HG03066 (cell line): ENCODE measurements at regions not wholly inside any gene's neighbourhood (a gene's known extent, or its start where the extent isn't known, plus 50 kb on each side); places are given as distances from the start of the nearest gene placed in this dataset.
"Not testable (repeated sequence)": the region's sequence is repeated elsewhere in the genome, so short reads cannot be mapped to it uniquely, and the experiment has no call there.

ENCODE experiments used
- ATAC-seq: cut with Tn5 transposase; IDR thresholded peaks from one replicate; pipeline ENCODE4 v1.9.1; 2021; ENCODE audit warnings: low read depth; ENCODE audit not compliant: unreplicated experiment

DNA sequence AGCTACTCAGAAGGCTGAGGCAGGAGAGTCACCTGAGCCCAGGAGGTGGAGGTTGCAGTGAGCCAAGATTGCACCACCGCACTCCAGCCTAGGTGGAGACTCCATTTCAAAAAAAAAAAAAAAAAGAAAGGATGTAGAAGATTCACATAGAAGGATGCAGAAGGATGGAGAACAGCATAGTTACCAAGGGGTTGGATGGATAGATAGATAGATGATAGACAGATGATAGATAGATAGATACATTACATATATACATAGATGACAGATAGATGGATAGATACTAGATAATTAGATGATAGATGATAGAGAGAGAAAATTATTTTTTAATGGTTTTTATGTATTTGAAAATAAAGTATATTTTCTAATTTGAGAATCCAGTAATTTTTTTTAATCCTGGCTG is 160.7 kb upstream of the ARID1B start:
- ATAC-seq: no peak

DNA sequence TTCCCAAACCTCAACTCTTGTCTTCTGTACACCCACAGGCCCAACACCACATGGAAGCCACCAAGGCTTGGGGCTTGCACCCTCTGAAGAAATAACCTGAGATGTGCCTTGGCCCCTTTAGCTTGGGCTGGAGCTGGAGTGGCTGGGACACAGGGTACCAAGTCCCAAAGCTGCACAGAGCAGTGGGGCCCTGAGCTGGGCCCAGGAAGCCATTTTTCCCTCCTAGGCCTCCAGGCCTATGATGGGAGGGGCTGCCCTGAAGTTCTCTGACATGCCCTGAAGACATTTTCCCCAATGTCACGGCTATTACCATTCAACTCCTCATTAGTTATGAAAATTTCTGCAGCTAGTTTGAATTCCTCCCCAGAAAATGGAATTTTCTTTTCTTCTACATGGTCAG is 163.2 kb upstream of the ARID1B start:
- no peak for ATAC-seq

DNA sequence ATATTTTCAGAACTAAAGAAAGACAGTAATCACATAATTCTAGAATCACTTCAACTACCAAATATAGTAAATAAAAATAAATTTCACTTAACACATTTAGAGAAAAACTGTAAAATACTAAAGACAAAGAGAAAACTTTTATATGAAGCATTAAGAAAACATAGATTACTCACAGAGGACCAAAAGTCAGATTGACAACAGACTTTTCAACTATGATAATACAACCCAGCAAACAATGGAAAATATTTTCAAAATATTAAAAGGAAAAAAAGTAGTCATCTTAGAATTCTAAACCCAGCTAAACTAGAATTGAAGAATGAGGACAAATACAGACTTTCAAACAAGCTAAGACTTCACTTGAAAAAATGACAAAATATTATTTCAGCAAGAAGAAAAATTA is 164.8 kb upstream of the ARID1B start:
- ATAC-seq: no peak

DNA sequence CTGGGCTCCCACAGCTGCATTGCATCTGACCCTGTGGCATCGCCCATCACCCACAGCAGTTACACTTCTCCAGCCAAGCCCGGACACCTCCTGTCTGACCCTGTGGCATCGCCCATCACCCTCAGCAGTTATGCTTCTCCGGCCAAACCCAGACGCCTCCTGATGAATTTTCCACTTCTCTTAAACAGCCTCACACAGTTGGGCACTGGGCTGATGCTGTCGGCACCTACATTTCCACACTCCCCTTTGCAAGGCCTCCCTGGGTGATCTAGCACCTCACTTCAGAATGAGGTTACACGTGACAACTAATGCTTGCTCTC is 175.2 kb upstream of the ARID1B start:
- no peak for ATAC-seq

DNA sequence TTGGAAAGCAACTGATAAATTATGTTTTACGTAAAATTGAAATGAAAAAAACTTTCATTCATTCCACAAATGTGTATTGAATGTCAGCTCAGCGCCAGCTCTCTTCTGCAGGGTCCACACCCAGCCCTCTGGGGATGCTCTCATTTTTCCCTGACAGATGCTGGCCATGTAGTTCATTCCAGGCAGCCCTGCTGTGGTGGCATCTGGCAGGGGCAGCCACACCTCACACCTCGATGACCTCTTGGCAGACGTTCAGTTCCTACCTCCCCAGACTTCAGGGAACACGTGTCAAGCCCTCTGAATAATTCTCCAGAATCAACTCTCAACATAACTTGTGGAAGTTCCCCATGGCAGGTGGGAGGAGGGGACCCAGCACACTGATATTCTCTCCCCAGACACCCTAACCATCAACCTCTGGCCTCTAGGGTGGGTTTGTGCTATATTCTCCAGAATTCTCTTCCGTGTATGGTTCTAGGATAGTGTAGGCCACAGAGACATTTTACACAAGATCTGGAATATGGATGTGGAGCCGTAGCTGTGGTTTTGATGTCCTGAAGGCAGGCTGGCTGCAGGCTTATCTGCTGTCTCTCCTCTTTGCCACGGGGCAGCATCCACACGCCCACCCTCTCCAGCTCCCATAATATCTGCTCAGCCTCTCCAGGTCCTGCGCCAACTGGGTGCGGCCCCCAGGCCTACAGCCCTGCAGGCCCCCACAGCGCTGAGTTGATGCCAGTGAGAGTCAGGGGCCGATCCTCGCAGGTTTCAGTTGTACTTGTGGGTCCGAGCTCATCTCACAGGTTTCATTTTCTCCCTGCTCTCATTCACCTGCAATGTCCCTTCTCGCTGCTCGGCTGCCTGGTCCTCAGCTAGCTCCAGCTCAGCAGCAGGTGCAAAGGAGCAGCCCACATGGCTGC is 175.8 kb upstream of the ARID1B start:
- no peak for ATAC-seq

DNA sequence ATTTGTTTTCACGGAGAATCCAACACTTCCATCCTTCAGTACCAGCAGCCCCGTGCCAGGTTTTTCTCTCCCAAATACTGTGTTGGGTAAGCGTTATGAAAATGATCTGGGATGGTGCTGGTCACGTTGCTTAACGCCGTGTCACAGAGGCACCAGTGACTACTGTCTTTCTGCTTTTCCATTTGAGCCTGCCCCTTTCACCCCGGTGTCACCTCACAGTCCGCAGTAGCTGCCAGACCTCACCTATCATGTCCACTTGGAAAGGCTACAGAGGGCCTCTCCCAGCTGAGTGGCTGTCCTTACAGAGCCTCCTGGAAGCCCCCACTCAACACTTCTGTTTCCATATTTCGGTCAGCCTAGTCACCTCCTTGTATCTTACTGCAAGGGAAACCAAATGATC is 176.5 kb upstream of the ARID1B start:
- no peak for ATAC-seq

DNA sequence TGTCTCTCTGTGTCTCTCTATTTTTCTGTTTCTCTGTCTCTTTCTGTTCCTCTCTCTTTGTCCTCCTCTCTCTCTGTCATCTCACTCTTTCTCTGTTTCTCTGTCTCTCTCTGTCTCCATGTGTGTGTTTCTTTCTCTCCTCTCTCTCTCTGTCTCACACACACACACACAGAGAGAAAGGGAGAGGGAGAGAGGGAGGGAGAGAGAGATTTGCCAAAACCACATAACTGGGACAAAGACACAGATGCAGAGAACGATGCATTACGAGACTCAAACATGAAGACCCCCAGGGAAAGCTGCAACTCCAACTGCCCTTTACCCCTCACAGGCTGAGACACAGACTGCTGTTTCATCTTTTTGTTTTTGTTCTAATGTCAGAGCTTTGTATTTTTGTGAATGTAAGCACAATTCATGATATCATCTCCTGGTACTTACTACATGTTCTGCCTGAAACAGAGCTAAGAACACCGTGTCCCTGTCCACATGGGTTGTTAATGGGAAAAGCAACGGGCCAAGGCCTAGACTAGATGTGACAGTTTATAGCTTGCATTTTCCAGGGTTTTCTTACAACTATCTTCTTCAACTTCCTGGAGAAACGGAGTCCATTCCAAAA is 177.1 kb upstream of the ARID1B start:
- ATAC-seq: no peak

DNA sequence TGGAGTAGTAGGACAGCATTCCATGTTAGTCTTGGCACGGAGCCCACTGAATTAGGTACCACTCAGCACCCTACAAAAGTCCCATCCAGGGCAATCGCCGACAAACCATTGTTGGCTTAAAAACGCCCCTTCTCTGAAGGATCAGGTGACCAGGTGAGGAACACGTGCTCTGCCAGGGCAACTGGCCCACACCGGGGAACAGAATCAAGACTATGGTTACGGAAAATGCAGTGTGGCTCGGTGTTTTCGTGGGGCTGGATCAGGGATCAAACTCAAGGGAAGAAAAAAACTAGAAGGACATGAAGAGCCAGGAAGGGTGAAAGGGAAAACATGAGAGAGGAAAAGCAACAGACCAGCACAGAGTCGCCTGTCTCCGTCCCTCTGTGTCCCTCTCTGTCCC is 177.8 kb upstream of the ARID1B start:
- ATAC-seq: no peak

DNA sequence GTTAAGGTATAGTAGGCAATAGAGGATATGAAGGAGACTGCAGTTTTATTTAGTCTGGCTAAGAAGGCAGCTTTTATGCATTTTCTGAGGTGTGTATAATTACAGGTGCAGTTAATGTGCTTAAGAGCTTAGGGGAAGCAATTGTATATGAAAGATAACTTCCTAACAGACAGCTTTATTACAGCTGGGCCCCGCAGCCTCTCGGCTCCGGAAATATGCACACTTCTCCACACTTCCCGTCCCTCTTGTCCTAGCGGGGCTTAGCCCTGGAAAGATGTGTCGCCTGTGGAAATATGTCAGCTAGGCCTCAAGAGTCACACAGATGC is 178.4 kb upstream of the ARID1B start:
- ATAC-seq: no peak

DNA sequence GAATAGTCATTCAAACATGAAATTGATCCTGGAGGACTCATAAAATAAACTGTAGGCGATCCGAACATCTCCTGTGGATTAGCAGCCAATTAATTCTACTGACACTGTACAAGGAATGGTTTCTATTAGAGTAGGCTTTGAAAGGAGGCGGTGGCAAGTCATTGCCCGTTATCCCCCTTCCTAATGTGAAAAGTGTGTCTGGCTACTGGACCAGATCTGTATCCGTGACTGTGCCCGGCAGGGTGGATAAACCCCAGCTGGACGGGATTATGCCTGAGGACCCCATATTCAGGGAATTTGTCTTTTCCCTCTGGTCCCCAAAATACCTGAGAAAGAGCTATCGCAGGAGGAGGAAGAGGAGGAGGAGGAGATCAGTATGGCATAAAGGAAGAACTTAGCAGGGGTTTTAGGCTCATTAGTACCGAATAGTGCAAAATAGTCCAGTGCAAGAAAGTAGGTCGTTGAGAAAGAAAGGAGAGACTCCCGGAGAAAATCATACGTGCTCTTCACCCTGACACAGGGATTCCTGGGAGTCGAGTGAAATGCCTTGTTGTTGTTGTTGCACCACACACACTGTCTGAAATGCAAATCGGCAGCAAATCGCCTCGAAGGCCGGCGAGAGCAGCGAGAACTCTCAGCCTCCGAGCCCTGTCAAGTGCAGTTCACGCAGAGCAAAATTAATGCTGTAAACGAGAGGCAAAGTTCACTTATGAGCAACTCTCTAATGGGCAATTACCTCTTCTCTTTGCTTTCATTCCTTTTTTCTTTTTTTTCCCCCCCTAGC is 178.9 kb upstream of the ARID1B start:
- ATAC-seq: no peak

DNA sequence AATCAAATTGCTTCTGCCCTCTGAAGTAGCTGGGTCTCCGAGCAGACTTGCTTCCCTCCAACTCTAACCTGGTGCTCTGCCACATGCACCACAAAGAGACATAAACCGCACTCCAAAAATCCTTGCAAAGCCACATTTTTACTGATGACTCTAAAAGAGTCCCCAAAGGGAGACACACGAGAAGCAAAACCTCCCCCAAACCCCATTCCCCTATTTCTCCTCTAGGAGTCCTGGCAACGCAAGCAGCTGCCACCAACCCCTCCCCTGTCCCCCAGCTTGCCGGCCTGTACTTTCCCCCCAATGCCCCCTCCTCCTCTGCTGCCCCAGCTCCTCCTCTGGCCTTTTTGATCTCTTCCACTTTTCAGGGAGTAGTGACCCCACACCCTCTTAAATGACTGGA is 180.1 kb upstream of the ARID1B start:
- ATAC-seq: no peak

DNA sequence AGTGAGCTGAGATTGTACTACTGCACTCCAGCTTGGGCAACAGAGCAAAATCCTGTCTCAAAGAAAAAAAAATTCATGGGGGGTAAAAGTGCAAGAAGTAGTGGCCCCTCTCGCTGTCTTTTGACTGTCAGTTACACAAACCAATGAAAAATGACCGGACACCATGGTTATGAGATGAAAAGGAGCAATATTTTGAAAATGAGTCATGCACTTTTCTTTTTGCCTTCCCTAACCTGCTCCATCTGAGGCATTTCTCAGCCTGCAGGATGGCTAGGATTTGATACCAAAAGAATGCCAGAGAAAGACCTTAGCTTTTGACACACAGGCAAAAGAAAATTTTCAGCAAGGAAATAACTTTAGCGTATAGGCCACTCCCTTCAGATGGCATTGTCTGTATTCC is 181.7 kb upstream of the ARID1B start:
- ATAC-seq: no peak

DNA sequence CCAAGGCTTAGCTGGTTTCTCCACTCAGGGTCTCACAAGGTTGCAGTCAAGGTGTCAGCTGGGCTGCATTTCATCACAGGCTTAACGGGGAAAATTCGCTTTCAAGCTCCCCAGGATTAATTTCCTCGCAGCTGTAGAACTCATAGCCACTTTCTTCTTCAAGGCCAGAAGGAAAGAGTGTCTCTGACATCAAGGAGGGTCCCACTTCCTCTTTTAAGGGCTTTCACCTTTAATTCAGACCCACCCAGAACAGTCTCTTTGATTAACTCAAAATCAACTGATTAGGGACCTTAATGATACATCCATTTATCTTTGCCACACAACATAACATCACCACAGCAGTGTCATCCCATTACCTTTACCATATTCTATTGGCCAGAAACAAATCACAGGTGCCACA is 183.3 kb upstream of the ARID1B start:
- no peak for ATAC-seq

DNA sequence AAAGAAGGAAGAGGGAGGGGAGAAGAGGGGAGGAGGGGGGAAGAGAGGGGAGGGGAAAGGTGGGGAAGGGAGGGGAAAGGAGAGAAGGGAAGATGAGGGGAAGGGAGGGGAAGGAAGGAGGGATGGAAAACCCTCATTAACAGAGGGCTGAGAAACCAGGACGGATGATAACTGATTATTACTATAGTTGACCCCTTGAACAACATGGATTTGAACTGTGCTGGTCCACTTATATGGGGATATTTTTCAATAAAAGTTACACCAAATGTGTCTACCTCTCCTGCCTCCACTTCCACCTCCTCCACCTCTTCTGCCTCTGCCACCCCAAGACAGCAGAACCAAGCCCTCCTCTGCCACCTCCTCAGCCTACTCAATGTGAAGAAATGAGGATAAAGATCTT is 184.1 kb upstream of the ARID1B start:
- no peak for ATAC-seq

DNA sequence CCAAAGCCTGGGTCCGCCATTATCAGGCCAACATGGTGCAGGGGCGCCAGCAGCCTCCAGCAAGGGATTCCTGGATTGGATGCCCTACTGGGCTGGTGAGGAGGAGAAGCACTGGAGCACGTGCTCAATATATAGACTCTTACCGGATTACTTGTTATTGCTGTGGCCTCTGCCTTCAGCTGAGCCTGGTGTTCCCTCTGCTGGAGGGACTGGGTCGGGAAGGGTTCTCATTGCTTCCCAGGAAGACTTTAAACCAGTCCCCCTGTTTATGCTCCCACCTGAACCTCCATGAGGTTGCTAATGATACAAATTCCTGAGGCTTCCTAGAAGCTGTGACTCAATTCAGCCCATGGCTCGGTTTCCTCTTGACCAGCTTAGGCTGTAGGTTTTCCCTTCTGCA is 186.7 kb upstream of the ARID1B start:
- no peak for ATAC-seq

DNA sequence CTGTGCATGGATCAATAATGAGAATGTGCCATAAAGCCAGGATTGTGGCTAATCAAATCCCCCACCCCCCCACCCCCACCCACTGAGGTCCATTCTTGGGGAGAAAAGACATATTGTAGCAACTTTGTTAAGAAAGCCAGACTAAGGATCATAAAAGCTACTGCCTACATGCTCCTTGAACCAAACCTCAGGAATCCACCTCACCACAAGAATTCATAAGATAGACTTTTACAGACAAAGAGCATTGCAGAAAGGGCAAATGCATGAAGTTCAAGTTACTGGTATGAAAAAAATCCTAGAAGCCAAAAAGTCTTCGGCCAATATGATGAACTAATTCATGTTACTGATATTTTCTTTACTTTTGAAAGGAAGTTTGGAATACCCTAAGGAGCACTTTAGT is 187.9 kb upstream of the ARID1B start:
- ATAC-seq: no peak

DNA sequence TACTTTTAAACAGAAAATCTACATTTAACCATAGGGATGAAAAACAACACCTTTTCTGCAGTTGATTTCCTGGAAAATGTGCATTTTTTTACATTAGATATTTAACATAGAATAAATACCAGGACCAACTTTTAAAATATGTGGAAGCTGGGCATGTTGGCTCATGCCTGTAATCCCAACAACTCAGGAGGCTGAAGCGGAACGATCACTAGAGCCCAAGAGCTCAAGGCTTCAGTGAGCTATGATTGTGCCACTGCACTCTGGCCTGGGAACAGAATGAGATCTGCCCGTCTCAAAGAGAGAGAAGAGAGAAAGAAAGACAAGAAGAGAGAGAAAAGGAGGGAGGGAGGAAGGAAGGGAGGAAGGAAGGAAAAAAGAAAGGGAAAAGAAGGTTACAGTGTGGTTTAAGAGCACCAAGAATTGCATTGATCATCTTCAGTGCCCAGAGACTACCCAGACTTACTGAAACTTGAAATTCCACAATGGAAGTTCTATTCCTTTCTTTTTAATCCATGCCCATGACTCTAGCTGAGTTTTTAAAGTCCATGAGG is 189.4 kb upstream of the ARID1B start:
- no peak for ATAC-seq

DNA sequence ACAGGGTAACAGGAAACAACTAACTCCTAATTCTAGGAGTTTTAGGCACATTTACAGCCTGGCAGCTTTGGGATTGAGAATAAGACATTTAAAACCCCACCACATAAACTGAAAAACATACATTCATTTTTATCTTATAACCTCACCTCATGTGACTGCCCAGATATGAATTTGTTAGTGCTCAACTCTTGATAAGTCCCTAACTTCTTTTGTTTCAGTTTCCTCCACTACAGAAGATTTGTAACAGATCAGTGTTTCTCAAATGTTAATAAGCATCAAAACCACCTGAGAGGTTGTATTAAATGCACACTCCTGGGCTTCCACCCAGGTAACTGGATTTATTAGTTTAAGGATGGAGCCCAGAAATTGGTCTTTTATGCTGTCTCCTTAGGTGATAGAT is 190.1 kb upstream of the ARID1B start:
- ATAC-seq: no peak

DNA sequence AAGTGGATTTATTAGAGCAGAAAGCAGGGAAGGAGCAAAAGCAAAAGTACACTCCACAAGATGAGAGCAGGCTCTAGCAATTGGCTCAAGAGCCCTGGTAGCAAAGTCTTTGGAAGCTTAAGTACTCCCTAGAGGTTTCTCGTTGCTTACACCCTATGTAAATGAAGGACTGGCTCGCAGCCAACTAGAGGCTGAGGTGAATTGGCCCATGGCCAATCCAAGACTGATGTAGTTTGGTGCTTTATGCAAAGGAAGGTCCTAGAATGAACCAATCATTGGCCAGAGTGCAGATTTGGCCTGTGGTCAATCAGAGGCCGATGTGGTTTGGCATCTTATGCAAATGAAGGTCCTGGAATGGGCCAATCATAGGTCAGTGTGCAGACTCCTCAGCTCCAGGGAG is 191.3 kb upstream of the ARID1B start:
- ATAC-seq: no peak

DNA sequence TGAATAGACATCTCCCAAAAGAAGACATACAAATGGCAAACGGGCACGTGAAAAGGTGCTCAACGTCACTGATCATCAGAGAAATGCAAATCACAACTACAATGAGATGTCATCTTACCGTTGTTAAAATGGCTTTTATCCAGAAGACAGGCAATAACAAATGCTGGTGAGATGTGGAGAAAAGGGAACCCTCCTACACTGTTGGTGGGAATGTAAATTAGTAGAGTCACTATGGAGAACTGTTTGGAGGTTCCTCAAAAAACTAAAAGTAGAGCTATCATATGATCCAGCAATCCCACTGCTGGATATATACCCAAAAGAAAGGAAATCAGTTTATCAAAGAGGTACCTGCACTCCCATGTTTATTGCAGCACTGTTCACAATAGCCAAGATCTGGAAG is 193.1 kb upstream of the ARID1B start:
- ATAC-seq: not testable (repeated sequence)

DNA sequence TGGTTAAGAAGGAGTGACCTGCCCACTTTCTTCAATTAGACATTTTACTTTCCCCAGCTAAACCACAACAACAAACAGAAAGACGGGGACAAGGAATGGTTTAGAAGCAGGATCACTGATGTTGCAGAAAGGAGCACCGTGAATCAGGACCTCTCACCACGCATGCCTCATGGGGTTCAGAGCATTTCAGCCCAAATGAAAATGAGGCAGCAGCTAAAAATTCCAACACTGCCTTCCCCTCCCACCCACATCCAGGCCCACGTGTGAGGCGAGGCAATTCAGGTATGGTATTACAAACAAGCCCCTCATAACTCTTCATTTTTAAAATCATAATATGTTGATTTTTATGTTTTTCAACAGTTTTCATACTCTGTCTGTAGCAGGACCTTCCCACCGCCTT is 194.1 kb upstream of the ARID1B start:
- ATAC-seq: no peak
